Gastroesophageal sphincter (tissue), 4 donors: ENCODE measurements at regions not wholly inside any gene's neighbourhood (a gene's known extent, or its start where the extent isn't known, plus 50 kb on each side); places are given as distances from the start of the nearest gene placed in this dataset.
"Not testable (repeated sequence)": the region's sequence is repeated elsewhere in the genome, so short reads cannot be mapped to it uniquely, and the experiment has no call there.

Experiments used
- ATAC-seq: fragments of 150-250 bp; one replicate; pipeline ENCODE4 v1.9.1; 2016; ENCODE audit warnings: mild to moderate bottlenecking, moderate library complexity
- H3K27ac ChIP-seq, 4 donors: fragments of 200-600 bp; sonication (generic) in 3 of 4; 1 replicate in 3 of 4; 2 replicates in 1 of 4; pipeline ENCODE4 v1.5.1; 2016 to 2019
- H3K27me3 ChIP-seq: fragments of 200-600 bp; sonication (generic); one replicate; pipeline ENCODE4 v1.5.1; 2019
- H3K36me3 ChIP-seq, 2 donors: fragments of 200-600 bp; sonication (generic); one replicate each; pipeline ENCODE4 v1.5.1; 2019; ENCODE audit warnings: control low read depth in 1 of 2
- H3K4me1 ChIP-seq, 3 donors: fragments of 200-600 bp; sonication (generic); 1 replicate in 2 of 3; 2 replicates in 1 of 3; pipeline ENCODE4 v1.5.1; 2016 to 2019; ENCODE audit warnings: control low read depth in 2 of 3
- H3K4me3 ChIP-seq, 2 donors: fragments of 200-600 bp; sonication (generic); one replicate each; pipeline ENCODE4 v1.5.1; 2019; ENCODE audit warnings: mild to moderate bottlenecking in 1 of 2, moderate library complexity in 1 of 2
- H3K9me3 ChIP-seq, 3 donors: fragments of 200-600 bp; sonication (generic); one replicate each; pipeline ENCODE4 v1.5.1; 2017 to 2019; ENCODE audit warnings: control low read depth in 2 of 3
- CTCF ChIP-seq, 4 experiments: fragments of 200-600 bp in 2 of 4; fragments of 450-650 bp in 2 of 4; sonication (generic) in 1 of 4; IDR thresholded peaks; one replicate each; pipeline ENCODE4 v1.5.1; 2017 to 2019; ENCODE audit warnings: antibody characterized with exemption in 4 of 4, mild to moderate bottlenecking in 2 of 4, moderate library complexity in 2 of 4
- POLR2A ChIP-seq, 2 donors: fragments of 450-650 bp; IDR thresholded peaks; one replicate each; pipeline ENCODE4 v1.6.1; 2017; ENCODE audit warnings: antibody characterized with exemption in 2 of 2, mild to moderate bottlenecking in 2 of 2, moderate library complexity in 1 of 2
- POLR2AphosphoS5 ChIP-seq: sonication (generic); formaldehyde crosslinking; IDR thresholded peaks from one replicate; pipeline ENCODE4 v1.6.1; 2017; ENCODE audit warnings: antibody characterized with exemption
- WGBS, 2 donors: methylation state at CpG; one replicate each; pipeline ENCODE4 v1.1.5; 2018; ENCODE audit warnings: low coverage in 1 of 2; 5-methylcytosine and 5-hydroxymethylcytosine counted together

GRCh38 chr16:29578898-29579297, 72.7 kb upstream of the NPIPB12 start:
- not testable (repeated sequence) for H3K4me3 ChIP-seq, H3K36me3 ChIP-seq, H3K4me1 ChIP-seq, H3K27me3 ChIP-seq, H3K9me3 ChIP-seq, ATAC-seq, H3K27ac ChIP-seq
- 20 to 33% methylated on average over 1 of the region's 1 CpG for WGBS, 2 donors

GRCh38 chr16:29581764-29582163, 75.6 kb upstream of the NPIPB12 start:
- not testable (repeated sequence) for H3K36me3 ChIP-seq, H3K4me1 ChIP-seq, ATAC-seq, H3K27ac ChIP-seq, H3K27me3 ChIP-seq, H3K9me3 ChIP-seq, H3K4me3 ChIP-seq
- WGBS, 2 donors, result 79 to 89% methylated on average over 4 of the region's 4 CpGs

- not testable (repeated sequence) for H3K27ac ChIP-seq, H3K27me3 ChIP-seq, H3K4me3 ChIP-seq, H3K9me3 ChIP-seq, ATAC-seq, H3K36me3 ChIP-seq
- 83% methylated on average over 2 of the region's 6 CpGs; no CpG with 5 or more reads in 1 of the 2 donors for WGBS, 2 donors
- peaks cover 0 to 12% (median 0%) of the 10 kb centered on the region in 3 donors for H3K4me1 ChIP-seq
Measured at GRCh38 chr16:29591919-29592318, 71.1 kb upstream of the SPN start.

GRCh38 chr16:29594269-29594925, 68.7 kb upstream of the SPN start:
- not testable (repeated sequence) for H3K27me3 ChIP-seq, H3K36me3 ChIP-seq, H3K9me3 ChIP-seq
- peak overlapping the region; percentile 44 to 64 for H3K4me3 ChIP-seq
- ATAC-seq, result peak; percentile 79
- H3K4me1 ChIP-seq, result peaks cover 0 to 12% (median 0%) of the 10 kb centered on the region in 3 donors
- peak overlapping the region; percentile 72 to 97 (median 90) for H3K27ac ChIP-seq
- 0% methylated on average over 6 of the region's 38 CpGs; no CpG with 5 or more reads in 1 of the 2 donors for WGBS, 2 donors

GRCh38 chr16:29594926-29595838, 67.9 kb upstream of the SPN start:
- TF ChIP-seq CTCF (IDR thresholded peaks at IDR 0.05) (peak in 1 of 4 experiments; percentile 32), POLR2A (IDR thresholded peaks at IDR 0.05) (peak; percentile 50 to 70), POLR2AphosphoS5 (peak; percentile 67)

GRCh38 chr16:29597030-29597429, 66.0 kb upstream of the SPN start:
- H3K9me3 ChIP-seq, ATAC-seq, H3K36me3 ChIP-seq, H3K27me3 ChIP-seq, H3K27ac ChIP-seq, H3K4me3 ChIP-seq: not testable (repeated sequence)
- H3K4me1 ChIP-seq, result peaks cover 0 to 24% (median 3%) of the 10 kb centered on the region in 3 donors
- 79 to 85% methylated on average over 2 to 5 of the region's 7 CpGs for WGBS, 2 donors

More at GRCh38 chr16:29594926-29595838, 67.9 kb upstream of the SPN start:
- ATAC-seq, result peak; percentile 96
- H3K36me3 ChIP-seq, H3K27me3 ChIP-seq, H3K9me3 ChIP-seq: not testable (repeated sequence)
- 0 to 3% methylated on average over 2 to 8 of the region's 91 CpGs for WGBS, 2 donors
- H3K4me1 ChIP-seq, result peaks cover 0 to 12% (median 0%) of the 10 kb centered on the region in 3 donors
- peak overlapping the region; percentile 44 to 64 for H3K4me3 ChIP-seq
- peak overlapping the region; percentile 72 to 97 (median 90) for H3K27ac ChIP-seq

GRCh38 chr16:29600111-29601000, 62.7 kb upstream of the SPN start:
- H3K9me3 ChIP-seq, H3K36me3 ChIP-seq, H3K4me3 ChIP-seq, ATAC-seq, H3K27me3 ChIP-seq: not testable (repeated sequence)
- Histone ChIP-seq H3K27ac (peak overlapping the region in 2 of 4 donors; percentile 25 to 38), H3K4me1 (peaks cover 4 to 41% (median 11%) of the 10 kb centered on the region in 3 donors)
- WGBS, 2 donors, result 95 to 100% methylated on average over 1 to 6 of the region's 26 CpGs

GRCh38 chr16:29602247-29602625, 60.8 kb upstream of the SPN start:
- not testable (repeated sequence) for H3K9me3 ChIP-seq, H3K4me3 ChIP-seq, H3K27me3 ChIP-seq, ATAC-seq, H3K36me3 ChIP-seq
- Histone ChIP-seq H3K4me1 (peaks cover 4 to 56% (median 12%) of the 10 kb centered on the region in 3 donors), H3K27ac (peak overlapping the region in 3 of 4 donors; percentile 40 to 72 (median 60))
- 100% methylated on average over 1 of the region's 9 CpGs; no CpG with 5 or more reads in 1 of the 2 donors for WGBS, 2 donors

GRCh38 chr16:29602683-29603088, 60.4 kb upstream of the SPN start:
- ATAC-seq, H3K4me3 ChIP-seq, H3K36me3 ChIP-seq, H3K9me3 ChIP-seq, H3K27me3 ChIP-seq: not testable (repeated sequence)
- no CpG with 5 or more reads among the region's 6 CpGs for WGBS, 2 donors
- Histone ChIP-seq H3K27ac (peak overlapping the region in 3 of 4 donors; percentile 40 to 72 (median 60)), H3K4me1 (peaks cover 4 to 60% (median 14%) of the 10 kb centered on the region in 3 donors)
